ENCODE measurements at regions not wholly inside any gene's neighbourhood (a gene's known extent, or its start where the extent isn't known, plus 50 kb on each side); places are given as distances from the start of the nearest gene placed in this dataset.

DNA sequence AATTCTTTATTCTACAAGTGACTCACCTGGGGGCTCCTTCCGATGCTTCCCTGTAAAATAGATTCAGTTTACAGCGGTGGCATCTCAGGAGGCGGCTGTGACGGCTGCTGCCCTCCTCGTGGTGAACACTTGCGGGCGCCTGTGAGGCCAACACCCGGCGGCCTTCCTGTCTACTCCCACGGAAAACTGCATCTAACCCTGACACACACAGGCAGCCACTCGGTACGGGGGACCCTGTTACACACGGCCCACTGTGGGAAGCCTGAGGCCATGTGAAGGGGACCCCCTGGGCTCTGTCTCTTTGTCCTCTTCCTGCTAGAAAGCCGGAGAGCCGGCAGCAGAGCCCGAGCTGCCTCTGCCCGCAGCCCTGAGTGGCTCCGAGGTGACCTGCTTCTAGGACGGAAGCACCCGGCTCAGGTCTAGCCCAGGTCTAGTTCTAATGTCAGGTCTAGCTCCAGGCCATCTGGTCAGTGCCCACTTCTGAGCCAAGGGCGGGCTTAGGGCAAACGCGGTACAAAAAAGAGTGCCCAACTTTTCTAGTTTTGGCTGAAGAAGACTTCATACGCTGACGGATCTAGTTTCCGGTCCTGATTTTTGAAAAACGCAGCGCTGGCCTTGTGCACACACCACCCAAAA is 159.4 kb downstream of the ENGASE start:
- no peak for DNase-seq

DNA sequence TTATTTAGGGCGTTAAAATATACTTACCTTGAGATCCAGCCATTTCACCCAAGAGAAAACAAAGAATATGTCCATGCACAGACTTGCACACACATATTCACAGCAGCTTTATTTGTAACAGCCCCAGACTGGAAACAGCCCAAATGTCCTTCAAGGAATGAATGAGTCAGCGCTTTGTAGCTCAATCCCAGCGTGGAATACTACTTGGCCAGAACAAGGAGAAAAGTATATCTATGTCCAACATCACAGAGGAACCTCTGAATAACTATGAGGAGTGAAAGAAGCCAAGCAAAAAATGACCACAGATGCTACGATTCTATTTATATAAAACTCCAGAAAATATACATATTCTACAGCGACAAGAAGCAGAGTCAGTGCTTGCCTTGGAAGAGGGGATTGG is 158.3 kb downstream of the ENGASE start:
- no peak for DNase-seq

DNA sequence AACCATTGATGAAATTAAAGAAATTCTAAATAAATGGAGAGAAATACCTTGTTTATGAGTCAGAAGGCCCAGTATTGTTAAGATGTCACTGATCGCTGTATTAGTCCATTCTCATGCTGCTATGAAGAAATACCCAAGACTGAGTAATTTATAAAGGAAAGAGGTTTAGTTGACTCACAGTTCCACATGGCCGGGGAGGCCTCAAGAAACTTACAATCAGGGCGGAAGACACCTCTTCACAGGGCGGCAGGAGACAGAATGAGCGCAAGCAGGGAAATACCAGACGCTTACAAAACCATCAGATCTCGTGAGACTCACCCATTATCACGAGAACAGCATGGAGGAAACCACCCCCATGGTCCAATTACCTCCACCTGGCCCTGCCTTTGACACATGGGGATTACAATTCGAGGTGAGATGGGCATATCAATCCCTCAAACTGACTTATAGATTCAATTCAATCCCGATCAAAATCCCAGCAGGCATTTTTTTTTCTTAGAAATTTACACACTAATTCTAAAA is 157.2 kb downstream of the ENGASE start:
- DNase-seq, result no peak

DNA sequence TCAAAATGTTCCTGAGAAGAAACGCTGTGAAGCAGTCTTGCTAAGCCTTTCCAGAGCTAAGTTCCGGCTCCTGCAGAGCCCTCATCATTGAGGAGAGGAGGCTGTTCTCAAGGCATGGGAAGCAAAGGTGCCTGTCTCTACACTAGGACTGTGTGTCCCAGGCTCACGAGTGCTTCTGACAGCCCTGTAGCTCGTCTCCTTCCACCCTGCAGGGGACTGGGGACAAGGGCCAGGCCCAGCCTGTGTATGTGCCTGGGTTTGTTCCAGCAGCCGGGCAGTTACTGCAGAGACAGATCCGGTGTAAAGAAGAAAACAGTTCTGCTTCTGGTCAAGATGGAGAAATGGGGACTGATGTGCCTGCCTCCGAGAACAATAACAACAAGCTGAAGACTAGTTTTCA is 156.0 kb downstream of the ENGASE start:
- no peak for DNase-seq

DNA sequence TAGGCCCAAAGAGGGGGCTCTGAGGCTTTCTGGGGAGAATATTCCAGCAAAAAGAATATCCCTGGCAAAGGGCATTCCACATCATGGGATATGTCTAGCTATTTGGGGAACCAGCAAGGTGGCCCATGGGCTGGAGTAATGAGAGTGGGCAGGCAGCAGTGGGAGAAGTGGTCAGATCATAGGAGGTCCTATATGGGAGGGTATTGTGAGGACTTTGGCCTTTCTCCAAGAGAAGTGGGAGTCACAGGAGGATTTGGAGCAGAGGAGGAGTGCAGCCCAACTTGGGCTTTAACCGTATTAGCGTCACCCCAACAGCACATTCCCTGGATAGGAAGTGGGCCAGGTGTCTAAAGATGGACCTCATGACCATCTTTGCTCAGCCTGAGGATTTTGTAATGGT is 151.4 kb downstream of the ENGASE start:
- DNase-seq, result no peak

DNA sequence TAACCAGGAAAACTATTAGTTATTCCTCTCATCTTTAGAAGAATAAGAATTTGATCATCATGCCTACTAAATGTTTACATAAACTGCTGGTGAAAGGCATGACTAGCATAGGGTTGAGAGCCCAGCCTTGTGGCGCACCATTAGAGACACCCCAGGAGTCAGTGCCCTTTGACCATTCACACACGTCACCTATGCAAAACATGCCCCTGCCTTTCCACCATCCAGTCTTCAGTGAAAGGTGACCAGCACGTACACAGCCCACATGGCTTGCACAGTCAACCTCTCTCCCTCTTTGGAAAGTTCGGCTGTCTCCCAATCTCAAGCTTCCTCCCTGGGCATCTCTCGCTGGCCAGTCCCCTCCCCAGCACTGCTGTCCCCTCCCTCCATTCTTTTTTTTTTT is 150.3 kb downstream of the ENGASE start:
- no peak for DNase-seq

DNA sequence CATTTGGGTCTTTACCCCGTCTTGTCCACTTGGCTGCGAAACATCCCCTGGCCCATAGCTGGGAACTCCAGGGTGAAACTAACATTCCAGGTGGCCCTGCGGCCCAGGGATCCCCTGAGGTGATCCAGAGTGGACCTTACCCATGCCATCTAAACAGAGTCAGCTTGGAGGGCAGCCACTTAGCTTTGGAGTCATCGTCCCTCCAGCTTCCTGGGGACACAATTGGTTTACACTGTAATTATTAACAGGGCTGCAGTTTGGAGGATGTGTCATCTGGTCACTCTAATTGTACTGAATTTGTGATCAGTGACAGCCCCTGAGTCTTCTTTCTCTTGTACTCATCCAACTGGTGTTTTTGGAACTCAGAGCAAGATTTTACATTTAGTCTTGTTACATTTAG is 149.9 kb downstream of the ENGASE start:
- no peak for DNase-seq

DNA sequence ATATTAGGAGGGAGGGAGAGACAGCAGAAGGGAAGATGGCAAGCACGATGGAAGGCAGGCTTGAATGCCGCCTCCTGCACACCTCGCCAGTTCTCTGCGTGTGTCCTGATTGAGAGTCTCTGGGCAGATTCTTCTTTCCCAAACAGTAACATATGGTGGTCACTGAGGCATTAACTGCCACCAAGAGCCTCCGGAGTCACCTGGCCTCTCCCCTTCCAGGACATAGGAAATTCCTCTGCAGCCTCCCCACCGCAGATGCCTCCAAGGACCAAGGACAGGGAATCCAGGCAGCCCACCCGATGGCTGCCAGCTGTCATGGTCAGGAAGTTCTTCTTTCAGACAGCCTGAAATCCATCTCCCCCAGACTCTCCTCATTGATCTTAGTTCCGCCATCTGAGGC is 149.3 kb downstream of the ENGASE start:
- DNase-seq, result no peak

DNA sequence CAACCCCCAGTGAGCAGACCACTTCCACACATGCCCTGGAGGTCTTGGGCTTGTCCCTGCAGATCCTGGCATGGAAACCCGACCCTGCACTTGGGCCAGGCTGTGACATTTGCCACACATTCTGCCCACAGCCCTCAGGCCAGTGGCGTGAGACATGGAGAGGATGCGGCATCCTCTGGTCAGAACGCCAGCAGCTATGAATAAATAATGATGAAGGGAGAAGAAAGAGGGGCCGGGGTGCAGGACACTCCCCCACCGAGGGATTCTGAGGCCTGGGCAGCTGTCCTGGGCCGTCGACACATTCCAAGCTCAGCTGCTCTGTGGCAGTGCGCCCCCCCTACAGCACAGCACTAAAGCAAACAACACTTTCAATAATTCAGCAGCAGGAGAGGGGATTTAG is 148.8 kb downstream of the ENGASE start:
- no peak for DNase-seq

DNA sequence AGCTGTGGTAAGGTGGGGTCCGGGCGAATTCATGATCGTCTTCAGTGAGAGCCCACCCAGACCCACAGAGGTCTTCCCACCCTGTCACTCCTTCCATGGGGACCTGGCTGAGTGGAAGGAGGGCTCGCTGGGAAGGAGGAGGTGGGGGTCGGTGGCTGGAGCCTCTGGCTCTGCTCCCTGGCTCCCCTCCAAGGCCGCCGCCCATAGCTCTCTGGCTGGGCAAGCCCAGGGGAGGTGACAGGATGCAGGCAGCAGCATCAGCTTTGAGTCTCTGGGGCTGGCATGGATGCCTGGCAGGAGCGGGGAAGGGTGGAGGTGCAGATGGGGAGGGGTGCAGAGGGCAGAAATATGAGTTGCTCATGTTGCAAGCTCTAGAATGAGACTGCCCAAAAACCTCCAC is 147.0 kb downstream of the ENGASE start:
- DNase-seq, result no peak

DNA sequence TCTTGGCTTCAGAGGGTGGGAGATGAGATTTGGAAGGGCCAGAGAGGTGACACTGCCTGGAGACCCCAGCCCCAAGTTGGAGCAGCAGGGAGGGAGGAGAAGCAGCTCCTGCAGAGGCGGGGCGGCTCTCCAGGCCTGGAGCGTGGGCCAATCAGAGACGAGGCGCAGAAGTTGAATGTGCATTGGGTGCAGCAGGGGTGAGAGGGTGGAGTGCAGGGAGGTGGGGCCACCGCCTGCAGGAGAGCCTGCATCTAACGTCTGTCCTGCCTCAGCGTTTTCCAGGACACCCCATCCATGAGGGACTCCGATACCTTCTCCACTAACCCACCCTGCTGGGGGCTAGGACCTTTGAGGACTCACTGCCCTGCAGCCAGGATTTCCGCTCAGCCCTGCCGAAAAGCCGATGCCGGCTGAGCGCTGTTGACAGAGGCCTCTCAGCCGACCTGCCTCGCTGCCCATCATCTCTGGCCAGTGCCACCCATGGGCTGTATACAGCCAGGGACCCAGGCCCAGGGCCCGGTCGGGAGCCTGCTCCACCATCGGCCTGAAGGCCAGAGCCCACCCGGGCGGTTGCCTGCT is 146.2 kb downstream of the ENGASE start:
- DNase-seq, result no peak

DNA sequence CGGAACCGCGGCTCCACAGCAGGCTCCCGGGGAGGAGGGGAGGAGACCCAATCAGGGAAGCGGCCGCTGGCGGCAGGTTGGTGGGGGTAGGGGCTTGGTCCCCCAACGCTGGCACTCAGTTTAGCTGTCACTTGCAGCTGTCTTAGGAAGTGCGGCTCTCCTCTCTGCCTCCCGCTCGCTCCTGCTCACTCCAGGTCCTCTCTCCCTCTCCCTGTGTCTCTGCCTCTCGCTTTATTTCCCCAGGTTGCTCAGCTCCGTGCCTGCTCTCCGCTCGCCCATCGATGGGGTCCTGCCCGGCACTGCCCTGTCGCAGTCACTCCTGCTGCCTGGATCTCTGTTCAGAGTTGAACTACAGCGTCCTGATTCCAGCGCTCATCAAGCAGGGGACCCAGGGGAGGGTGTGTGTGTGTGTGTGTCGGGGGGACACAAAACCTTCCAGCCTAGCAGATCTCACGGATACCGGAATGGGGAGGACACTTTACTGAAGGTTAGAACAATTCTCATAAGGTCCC is 145.6 kb downstream of the ENGASE start:
- DNase-seq, result no peak

DNA sequence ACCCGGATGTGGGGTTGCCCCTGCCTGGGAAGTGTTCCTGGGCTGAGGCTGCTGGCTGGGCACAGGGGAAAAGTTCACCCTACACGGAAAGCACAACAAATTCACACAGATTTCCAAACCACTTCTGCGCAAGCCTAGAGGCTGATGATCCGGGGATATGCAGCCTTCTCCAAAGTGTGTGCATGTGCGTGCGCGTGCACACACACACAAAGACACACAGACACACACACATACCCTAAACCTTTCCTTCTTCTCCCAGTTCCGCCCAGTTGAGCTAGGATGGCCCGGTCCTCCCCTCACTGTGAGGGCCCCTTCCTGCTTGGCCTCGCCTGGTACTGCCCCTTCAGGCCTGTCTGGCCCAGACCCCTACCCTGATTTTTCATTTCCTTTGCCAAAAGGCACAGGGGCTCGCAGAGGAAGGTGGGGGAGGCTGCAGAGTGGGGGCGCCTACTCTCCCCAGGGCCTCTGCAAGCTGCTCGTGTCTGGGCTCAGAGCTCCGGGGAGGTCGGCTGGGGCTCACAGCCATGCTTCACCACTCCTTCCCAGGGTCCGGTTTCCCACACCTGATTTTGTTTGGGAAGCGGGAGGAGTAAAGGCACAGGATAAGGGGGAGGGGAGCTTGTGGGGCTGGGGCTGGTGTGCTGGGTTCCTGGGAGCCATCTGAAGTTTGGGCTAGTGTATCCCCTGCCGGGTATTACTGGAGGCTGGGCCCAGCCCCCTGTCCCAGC is 144.7 kb downstream of the ENGASE start:
- no peak for DNase-seq

DNA sequence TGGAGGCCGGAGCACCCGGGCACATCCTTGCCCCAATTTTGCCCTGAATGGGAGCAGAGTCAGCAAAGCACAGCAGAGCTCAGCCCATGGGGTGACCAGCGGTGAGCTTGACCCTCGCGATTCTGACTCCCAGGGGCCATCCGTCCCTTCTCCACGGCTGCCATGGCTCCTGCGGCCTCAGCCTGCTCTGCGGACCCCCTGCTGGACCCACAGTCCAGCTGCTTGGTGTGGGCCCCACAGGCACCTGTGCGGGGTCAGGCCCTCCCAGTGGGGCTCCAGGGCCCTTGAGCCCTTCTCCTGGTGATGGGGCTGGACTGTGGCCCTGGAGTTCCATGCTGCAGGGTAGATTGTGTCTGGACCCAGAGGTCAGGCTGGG is 144.2 kb downstream of the ENGASE start:
- DNase-seq, result peak; percentile 6

DNA sequence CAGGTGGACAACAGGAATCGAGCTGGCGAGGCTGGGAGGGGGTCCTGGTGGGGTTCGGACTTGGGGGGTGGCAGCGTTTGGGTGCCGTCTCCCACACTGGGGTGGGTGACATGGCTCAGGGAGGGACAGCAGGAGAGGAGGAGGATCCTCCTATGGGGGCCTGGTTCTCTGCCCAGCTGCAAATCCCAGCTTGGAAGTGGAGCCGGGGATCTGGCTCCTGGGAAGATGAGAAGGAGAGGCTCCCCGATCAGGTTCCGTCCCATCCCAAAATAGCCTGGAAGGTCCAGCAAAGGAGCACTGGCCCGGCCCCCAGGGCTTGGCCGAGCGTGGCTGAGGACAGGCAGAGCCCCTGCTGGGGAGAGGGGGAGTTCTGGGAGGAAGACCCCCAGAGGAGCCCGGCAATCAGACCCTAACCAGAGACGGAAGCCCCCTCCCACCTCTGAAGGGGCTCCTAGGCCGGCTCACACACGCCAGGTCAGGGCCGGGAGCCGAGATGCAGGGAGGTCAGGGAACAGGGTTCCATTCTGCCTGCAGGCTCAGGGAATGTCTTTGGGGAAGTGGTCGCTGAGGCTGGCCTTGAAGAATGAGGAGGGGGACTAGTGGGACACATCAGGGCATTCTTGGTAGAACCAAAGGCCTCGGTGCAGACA is 143.7 kb downstream of the ENGASE start:
- no peak for DNase-seq

DNA sequence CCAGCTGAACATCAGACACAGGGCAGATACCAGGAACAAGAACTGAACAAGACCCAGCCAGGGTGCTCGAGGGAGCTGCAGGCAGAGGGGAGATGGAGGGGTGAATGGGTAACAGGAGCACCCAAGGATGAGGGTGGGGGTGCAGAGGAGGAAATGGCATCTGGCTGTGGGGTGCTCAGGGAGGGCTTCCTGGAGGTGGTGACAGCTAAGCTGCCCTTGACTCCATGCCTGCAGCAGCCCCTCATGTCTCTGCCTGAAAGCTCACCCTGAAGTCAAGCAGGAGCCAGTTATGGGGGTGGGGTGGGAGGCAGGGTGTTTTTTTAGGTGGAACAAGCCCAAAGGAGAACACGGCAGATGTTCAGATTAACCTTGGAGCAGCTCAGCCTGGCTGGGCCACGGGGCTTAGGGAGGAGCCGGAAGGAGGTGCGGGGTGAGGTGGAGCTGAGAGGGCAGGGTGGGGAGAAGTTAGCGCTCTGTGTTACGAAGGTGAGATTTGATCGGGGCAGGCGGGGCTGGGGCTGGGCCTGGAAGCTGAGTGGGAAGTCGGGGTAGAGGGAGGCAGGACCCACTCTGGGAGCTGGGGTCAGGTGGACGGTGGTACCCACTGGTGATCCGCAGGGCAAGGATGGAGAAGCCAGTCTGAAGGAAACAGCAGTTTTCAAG is 143.0 kb downstream of the ENGASE start:
- no peak for DNase-seq

DNA sequence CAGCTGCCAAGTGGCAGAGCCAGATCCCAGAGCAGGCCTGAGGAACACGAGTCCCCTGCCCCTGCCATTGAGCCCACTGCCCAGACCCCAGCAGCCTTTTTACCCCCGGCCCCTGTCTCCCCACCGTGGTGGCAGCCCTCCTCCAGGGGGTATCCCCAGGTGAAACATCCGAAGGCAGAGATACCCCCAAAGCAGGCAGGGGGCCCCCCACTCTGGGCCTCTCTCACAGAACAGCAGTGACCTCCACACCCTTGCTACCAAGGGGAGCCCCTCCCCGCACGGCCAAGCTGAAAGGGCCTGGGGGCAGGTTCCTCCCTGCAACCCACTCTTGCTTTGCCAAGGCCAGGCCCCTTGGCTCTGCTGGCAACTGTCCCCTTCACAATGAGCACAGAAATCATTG is 142.2 kb downstream of the ENGASE start:
- no peak for DNase-seq

DNA sequence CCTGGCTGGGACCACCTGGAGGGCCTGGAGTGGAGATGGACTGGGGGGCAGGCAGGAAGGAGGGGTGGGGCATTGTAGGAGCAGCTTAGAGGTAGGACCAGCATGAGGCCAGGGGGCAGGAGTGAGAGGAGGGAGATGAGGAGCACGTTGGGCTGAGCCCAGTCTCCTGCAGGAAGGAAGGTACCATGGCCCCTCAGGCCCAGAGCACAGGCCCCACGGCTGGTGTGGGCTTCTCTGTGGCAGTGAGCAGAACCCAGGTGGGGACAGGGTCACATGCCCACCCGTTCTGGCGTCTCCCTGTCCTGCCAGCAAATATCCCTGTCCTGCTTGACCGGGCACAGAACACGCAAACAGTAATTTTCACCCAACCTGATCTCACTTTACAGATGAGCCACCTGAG is 141.8 kb downstream of the ENGASE start:
- no peak for DNase-seq

DNA sequence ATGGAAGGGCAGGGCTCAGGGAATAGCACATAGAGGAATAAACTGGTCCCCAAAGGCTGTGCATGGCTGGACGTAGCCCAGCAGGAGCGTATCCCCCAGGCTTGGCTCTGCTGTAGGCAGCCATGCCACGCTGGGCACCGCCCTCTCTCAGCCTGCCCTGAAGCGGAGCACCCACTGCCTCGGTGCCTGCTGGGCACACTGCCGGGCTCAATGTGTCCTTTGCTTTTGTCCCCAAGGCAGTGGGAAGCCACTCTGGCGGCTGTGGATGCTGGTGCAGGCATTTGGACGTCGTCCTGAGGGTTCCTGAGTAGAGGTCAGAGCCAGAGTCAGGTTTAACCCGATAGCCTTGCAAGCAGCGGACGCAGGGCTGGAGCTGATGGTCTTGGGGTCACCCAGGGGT is 141.0 kb downstream of the ENGASE start:
- DNase-seq, result no peak

DNA sequence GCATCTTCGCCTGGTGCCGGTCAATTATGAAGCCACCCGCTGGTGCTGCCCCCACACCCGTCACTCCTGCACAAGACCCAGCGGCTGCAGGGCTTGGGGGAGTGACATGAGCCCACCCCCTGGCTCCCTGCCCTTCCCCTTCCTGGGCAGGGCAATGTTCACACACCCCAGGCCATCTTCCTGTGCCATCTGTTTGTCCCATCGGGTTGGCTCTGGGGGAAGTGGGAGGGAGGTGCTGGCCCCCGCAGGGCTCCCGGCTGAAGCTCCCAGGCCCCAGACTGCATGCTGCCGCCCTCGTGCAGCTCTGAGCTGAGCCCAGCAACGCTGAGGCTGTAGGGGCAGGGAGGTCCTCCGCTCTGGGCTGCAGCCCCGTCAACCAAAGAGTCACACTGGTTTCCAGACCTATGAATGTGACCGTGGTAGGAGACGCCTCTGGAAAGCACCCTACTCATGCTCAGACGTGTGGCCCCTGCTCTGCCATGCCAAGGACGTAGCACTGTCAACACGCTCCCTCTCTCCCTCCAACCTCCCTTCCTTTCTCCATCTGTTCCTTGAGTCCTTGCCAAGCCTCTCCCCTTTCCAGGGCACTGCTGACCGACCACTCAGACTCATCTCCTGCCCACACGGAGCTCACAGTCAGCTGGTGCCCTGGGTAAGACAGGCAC is 140.4 kb downstream of the ENGASE start:
- no peak for DNase-seq

DNA sequence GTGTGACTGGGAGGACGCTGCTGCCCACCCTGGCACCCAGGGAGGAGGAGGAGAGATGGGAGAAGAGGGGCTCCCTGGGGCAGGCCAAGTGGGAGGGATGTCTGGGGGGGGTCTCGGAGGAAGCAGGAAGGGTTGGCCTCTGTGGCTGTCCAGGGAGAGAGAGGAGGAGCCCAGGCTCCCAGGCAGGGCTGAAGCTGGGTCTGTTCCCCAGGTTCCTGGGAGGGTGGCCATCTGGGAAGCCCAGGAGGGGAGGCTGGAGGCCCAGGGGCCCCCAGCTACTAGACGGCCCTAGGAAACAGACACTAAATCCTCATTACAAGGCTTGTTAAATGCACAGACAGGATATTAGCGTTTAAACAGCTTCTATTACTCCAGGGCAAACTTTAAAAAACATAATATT is 139.8 kb downstream of the ENGASE start:
- no peak for DNase-seq

DNA sequence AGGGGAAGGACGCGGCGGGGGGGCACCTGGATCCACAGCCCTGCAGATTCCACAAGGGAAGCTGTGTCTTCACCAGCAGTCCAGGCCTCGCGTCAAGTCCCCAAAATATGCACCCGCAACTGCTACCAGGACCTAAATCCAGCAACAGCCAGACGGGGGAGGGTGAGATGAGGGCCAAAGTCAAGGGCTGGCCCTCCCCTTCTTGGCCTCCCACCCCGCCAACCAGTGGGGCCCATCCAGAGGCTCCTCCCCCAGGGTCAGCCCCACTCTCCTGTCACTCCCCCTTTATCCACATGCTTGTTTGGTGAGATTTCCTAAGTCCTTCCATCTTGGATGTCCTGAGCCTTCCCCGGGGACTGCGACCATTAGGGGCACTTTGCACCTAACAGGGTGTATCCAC is 138.7 kb downstream of the ENGASE start:
- no peak for DNase-seq
